SJCRH30 (cell line): ENCODE measurements at regions not wholly inside any gene's neighbourhood (a gene's known extent, or its start where the extent isn't known, plus 50 kb on each side); places are given as distances from the start of the nearest gene placed in this dataset.

Experiments
- DNase-seq, 2 experiments: peaks; one replicate each; pipeline ENCODE4 v3.0.0-alpha.2; 2015 to 2020
- H3K27ac ChIP-seq: fragments of 250-450 bp; sonication (Bioruptor Pico); 2 replicates; pipeline ENCODE4 v1.5.1; 2020; ENCODE audit warnings: mild to moderate bottlenecking, moderate library complexity
- H3K27me3 ChIP-seq: fragments of 250-450 bp; sonication (Bioruptor Pico); 2 replicates; pipeline ENCODE4 v1.5.1; 2020; ENCODE audit warnings: mild to moderate bottlenecking, moderate library complexity
- H3K36me3 ChIP-seq: fragments of 250-450 bp; sonication (Bioruptor Pico); 2 replicates; pipeline ENCODE4 v1.5.1; 2020; ENCODE audit warnings: mild to moderate bottlenecking, moderate library complexity
- H3K4me1 ChIP-seq: fragments of 250-450 bp; sonication (Bioruptor Pico); 2 replicates; pipeline ENCODE4 v1.5.1; 2020; ENCODE audit warnings: mild to moderate bottlenecking, moderate library complexity
- H3K4me3 ChIP-seq: fragments of 250-450 bp; sonication (Bioruptor Pico); 2 replicates; pipeline ENCODE4 v1.5.1; 2020; ENCODE audit warnings: mild to moderate bottlenecking, moderate library complexity
- H3K9me3 ChIP-seq: fragments of 250-450 bp; sonication (Bioruptor Pico); replicated peaks from 2 replicates; pipeline ENCODE4 v1.5.1; 2020; ENCODE audit warnings: mild to moderate bottlenecking, moderate library complexity

GRCh38 chr10:113219446-113219845, 269.4 kb downstream of the TCF7L2 start:
- no peak overlapping the region for H3K27ac ChIP-seq
- H3K36me3 ChIP-seq: no peaks in the 10 kb centered on the region

DNA sequence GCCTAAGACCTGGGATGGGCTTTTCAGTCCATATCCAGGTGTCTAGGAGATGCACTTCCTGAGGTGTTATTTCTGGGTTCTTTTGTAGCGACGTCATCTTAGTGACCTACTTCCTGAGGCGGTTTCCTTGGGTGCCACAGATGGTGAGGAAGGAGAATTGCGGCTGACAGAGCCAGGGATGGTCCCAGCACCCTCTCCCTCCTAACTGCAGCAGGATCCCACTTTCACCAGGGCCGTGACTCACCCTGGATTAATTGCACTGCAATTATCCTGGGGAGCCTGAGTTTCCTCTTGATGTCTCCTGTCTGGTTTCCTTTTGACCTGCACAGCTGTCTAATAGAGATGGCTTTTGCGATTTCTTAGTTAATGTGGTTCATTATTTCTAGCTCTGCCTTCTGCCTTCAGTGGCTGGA, 271.7 kb downstream of the TCF7L2 start:
- no peak overlapping the region for H3K27ac ChIP-seq

More at GRCh38 chr10:113219446-113219845, 269.4 kb downstream of the TCF7L2 start:
- DNase-seq: no peak
- H3K4me3 ChIP-seq: no peak overlapping the region
- peaks cover 15% of the 10 kb centered on the region for H3K4me1 ChIP-seq
- no peaks in the 10 kb centered on the region for H3K27me3 ChIP-seq
- no peaks in the 10 kb centered on the region for H3K9me3 ChIP-seq

DNA sequence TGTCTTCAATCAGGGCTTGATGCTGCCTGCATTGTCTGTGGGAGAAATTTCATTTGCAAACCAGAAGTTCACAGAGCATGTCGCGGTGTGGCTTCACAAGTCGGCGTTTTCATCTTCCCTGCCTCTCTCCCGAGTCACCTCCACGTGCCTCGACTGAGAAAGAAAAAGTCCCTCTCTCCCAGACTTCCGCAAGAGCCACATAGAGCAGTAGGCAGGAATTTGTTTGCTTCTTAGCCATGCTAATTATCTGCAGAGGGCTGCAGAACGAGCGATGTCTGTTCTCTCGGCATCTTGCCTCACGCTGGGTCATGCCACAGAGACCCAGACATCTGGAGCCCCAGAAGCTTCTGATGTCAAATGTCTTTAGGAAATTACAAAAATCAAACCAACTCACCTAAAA, 272.2 kb downstream of the TCF7L2 start:
- Histone ChIP-seq H3K27me3 (no peaks in the 10 kb centered on the region), H3K27ac (no peak overlapping the region), H3K4me1 (peaks cover 12% of the 10 kb centered on the region), H3K36me3 (no peaks in the 10 kb centered on the region), H3K4me3 (no peak overlapping the region), H3K9me3 (no peaks in the 10 kb centered on the region)
- DNase-seq: no peak

More for the DNA sequence above, 271.7 kb downstream of the TCF7L2 start:
- DNase-seq: peak; percentile 60 to 70
- no peaks in the 10 kb centered on the region for H3K36me3 ChIP-seq
- no peaks in the 10 kb centered on the region for H3K9me3 ChIP-seq
- H3K4me1 ChIP-seq: peaks cover 12% of the 10 kb centered on the region
- no peaks in the 10 kb centered on the region for H3K27me3 ChIP-seq
- H3K4me3 ChIP-seq: no peak overlapping the region

DNA sequence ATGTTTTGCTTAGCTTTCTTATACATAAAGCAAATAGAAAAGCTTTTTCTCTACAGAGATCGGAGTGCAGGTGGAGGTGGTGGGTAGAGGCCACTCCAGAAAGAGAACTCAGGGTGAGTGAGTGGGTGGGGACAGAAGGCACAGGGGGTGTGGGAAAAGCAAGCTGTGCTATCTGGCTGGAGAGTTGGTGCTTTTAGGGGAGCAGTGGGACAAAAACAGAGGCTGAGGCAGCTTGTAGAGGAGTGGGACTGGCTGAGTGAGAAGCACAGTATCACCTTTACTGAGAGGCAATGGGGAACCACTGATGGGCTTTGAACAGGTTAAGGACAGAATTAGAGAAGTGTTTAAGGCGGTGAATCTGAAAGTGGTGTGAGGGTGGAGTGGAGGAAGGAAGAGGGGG, 275.3 kb downstream of the TCF7L2 start:
- Histone ChIP-seq H3K27ac (no peak overlapping the region), H3K4me1 (peaks cover 12% of the 10 kb centered on the region), H3K27me3 (no peaks in the 10 kb centered on the region), H3K36me3 (no peaks in the 10 kb centered on the region), H3K4me3 (no peak overlapping the region), H3K9me3 (no peaks in the 10 kb centered on the region)
- no peak for DNase-seq

GRCh38 chr10:113225903-113226302, 275.9 kb downstream of the TCF7L2 start:
- H3K9me3 ChIP-seq: no peaks in the 10 kb centered on the region
- no peak overlapping the region for H3K27ac ChIP-seq
- H3K4me1 ChIP-seq: peaks cover 12% of the 10 kb centered on the region
- H3K36me3 ChIP-seq: no peaks in the 10 kb centered on the region
- no peak for DNase-seq
- no peaks in the 10 kb centered on the region for H3K27me3 ChIP-seq
- no peak overlapping the region for H3K4me3 ChIP-seq

- Histone ChIP-seq H3K4me3 (no peak overlapping the region), H3K27me3 (no peaks in the 10 kb centered on the region), H3K4me1 (peaks cover 12% of the 10 kb centered on the region), H3K36me3 (no peaks in the 10 kb centered on the region), H3K9me3 (no peaks in the 10 kb centered on the region), H3K27ac (no peak overlapping the region)
- DNase-seq: no peak
Observed at GRCh38 chr10:113226399-113226798, 276.4 kb downstream of the TCF7L2 start.

DNA sequence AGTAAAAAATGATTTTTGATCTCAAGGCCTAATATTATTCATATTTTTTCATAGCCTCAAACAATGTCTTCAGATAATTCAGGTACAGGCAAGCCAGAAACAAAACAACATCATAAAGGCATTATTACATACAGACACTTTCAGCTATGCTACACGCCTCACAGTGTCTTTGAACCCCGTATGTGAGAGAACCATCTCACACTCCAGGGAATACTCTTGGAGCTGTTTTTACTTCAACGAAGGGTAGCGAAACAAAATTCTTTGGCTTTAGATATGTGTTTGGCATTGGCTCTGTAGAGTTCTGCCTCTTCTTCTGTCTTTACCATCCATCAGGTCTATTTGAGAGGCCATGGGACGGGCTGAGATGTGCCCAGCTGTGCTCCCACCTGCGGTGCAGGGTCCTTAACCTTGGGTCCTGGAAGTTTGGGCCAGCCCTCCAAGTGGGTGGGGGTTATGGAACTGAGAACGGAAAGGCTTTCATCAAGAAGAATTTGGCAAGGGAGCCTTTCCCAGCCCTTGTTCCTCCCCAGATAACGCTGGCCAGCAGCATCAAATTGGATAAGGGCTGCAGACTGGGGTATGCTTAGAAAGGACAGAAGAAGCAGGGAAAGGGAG, 276.9 kb downstream of the TCF7L2 start:
- no peaks in the 10 kb centered on the region for H3K9me3 ChIP-seq
- H3K4me1 ChIP-seq: peaks cover 7% of the 10 kb centered on the region
- H3K36me3 ChIP-seq: no peaks in the 10 kb centered on the region
- H3K27me3 ChIP-seq: no peaks in the 10 kb centered on the region
- DNase-seq: no peak
- H3K27ac ChIP-seq: no peak overlapping the region
- no peak overlapping the region for H3K4me3 ChIP-seq

DNA sequence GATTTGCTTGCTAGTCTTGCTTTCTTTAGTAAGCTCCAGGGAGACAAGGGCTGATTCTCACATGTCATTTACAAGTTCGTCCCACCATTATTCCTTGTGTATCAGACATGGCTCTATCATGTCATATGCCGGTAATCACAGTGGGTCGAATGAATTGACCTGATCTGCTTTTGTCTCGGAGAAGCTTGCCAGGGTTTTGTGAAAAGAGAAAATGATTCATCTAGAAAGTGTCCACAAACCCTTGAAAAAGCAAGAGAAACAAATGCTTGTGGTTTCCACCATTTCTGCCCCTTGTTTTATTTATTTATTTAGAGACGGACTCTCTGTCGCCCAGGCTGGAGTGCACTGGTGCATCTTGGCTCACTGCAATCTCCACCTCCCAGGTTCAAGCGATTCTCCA, 278.5 kb downstream of the TCF7L2 start:
- DNase-seq: no peak
- Histone ChIP-seq H3K27ac (no peak overlapping the region), H3K27me3 (no peaks in the 10 kb centered on the region), H3K4me1 (no peaks in the 10 kb centered on the region; the same call in 1 of the 2 replicates), H3K9me3 (no peaks in the 10 kb centered on the region), H3K36me3 (no peaks in the 10 kb centered on the region), H3K4me3 (no peak overlapping the region)

DNA sequence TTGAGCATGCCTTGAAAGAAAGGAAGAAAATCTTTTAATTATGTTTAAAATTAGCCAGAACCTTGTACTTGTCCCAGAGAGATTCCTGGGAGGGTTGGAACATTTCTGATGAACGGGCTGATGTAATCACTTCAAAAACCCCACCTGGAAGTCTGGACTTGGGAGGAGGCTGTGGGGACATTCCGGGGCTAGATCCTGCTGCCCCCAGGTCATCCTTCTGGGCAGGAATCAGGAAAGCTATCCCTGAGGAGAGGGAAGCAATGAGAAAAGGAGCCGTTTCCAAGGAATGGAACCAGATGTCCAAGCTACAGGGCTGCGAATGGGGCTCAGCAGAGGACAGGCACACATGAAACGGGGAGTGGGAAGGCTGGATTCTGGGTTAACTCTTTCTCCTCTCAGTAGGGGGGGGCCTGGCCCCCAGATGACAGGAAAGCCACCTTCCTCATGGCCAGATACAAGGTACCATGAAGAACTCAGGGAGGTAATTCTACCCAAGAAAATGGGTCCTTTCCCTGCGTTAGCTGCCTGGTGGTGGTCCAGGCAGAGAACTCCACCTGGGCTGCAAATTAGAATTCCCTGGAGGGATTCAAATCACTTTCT, 280.1 kb downstream of the TCF7L2 start:
- DNase-seq: no peak
- Histone ChIP-seq H3K27me3 (no peaks in the 10 kb centered on the region), H3K4me3 (no peak overlapping the region), H3K4me1 (no peaks in the 10 kb centered on the region; the same call in 1 of the 2 replicates), H3K27ac (no peak overlapping the region), H3K9me3 (no peaks in the 10 kb centered on the region), H3K36me3 (no peaks in the 10 kb centered on the region)

DNA sequence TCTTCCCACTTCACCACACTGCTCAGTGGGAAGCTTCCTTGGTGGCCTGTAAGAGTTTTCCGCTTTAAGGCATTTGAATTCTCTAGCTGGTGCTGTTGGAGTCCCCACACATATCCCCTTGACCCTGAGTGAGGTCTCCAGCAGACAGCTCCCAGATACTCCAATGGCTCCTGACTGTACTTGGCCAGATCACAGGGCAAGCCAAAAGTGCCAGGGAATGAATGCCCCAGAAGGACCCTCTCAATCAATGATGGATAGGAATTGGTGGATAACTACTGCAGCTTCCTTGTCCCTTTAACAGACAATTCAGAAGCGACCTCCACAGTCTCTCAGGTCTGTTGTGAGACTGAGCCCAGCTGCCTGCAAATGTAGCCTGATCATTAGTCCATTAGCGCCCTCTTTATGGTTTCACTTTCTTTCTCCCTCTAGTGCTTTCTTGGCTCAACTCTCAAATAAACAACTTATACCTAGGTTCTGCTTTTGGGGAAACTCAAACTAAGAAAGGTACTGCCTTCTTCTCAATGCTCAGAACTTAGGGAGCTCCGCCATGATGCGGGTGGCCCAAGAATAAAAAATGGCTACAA, 283.0 kb downstream of the TCF7L2 start:
- Histone ChIP-seq H3K27me3 (no peaks in the 10 kb centered on the region), H3K4me3 (no peak overlapping the region), H3K27ac (no peak overlapping the region), H3K4me1 (no peaks in the 10 kb centered on the region; the same call in 1 of the 2 replicates), H3K36me3 (no peaks in the 10 kb centered on the region), H3K9me3 (no peaks in the 10 kb centered on the region)
- peak in 1 of 2 experiments; percentile 21 for DNase-seq

- Histone ChIP-seq H3K27ac (no peak overlapping the region), H3K9me3 (no peaks in the 10 kb centered on the region), H3K4me1 (no peaks in the 10 kb centered on the region; the same call in 1 of the 2 replicates), H3K36me3 (no peaks in the 10 kb centered on the region), H3K4me3 (no peak overlapping the region), H3K27me3 (no peaks in the 10 kb centered on the region)
- DNase-seq: no peak
Observed at GRCh38 chr10:113234481-113234880, 284.4 kb downstream of the TCF7L2 start.

DNA sequence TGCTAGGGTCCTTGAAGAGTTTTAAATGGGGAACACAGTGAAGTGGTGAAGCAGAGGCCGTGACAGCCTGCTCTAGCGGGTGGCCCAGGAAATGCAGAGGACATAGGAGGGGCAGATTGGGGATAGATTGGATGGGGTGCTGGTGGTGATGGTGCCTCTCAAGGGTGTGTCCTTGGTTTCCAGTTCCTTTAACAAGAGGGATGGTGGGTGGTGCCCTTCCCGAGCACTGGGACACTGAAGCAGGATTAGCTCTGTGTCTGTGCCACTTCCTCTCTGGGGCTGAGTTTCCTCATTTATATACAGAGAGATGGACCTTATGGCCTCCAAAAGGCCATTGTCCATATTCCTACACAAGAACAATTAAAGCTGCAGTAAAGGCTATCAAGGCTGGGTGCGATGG, 285.5 kb downstream of the TCF7L2 start:
- no peak for DNase-seq
- Histone ChIP-seq H3K4me1 (no peaks in the 10 kb centered on the region), H3K4me3 (no peak overlapping the region), H3K36me3 (no peaks in the 10 kb centered on the region), H3K9me3 (no peaks in the 10 kb centered on the region), H3K27ac (no peak overlapping the region), H3K27me3 (peaks cover 10% of the 10 kb centered on the region; the same call in 1 of the 2 replicates)

GRCh38 chr10:113236998-113237397, 287.0 kb downstream of the TCF7L2 start:
- Histone ChIP-seq H3K9me3 (no peaks in the 10 kb centered on the region), H3K36me3 (no peaks in the 10 kb centered on the region), H3K4me1 (no peaks in the 10 kb centered on the region), H3K27ac (no peak overlapping the region), H3K4me3 (no peak overlapping the region), H3K27me3 (peaks cover 12% of the 10 kb centered on the region; the same call in 1 of the 2 replicates)
- no peak for DNase-seq

DNA sequence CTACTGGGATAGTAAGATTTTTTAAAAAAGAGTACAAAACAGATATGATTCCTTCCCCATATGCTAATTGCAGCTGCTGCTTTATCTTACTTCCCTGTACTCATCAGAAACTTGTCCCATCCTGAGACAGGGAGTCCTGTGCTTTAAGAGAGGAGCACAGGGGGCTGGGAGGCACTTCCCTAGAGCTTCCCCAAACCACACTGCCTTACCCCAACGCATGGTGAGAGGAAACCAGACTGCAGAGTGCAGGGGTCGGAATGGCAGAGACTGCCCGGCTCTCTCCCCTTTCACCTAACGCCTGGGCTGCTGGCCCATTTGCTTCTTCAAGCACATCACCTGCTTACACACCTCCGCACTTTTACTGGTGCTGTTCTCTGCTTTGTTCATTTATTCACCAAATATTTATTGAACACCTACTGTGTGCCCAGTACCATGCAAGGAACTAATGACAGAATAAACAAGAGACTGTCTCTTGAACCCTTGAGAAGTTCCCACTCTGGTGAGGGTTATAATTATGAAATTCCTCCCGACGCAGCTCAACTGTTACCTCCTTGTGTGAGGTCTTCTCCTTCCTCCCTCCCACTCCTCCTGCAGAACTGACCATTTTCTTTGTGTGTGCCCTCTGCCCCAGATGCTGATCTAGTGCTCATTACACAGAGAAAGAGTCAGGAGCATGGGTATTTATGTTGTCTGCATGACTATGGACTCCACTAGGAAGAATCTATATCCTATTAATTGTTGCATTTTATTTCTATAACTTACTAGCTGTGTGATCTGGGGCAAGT, 289.7 kb downstream of the TCF7L2 start:
- Histone ChIP-seq H3K4me1 (no peaks in the 10 kb centered on the region), H3K9me3 (no peaks in the 10 kb centered on the region), H3K27ac (no peak overlapping the region), H3K27me3 (peaks cover 12% of the 10 kb centered on the region; the same call in 1 of the 2 replicates), H3K36me3 (no peaks in the 10 kb centered on the region), H3K4me3 (no peak overlapping the region)
- DNase-seq: no peak

DNA sequence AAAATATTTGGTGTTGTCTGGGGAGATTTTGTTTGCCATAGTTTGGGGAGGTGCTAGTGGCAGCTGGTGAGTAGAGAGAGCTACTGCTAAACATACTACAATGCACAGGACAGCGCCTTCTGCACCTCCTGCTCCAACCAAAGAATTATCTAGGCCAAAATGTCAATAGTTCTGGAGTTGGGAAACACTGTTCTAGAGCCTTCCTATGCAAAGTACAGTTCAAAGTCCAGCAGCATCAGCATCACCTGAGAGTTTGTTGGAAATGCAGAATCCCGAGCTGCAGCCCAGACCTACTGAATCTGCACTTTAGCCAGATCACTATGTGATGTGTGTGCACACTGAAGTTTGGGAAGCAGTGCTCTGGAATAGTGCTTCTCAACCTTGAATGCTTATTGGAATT, 290.7 kb downstream of the TCF7L2 start:
- H3K27ac ChIP-seq: no peak overlapping the region
- no peak overlapping the region for H3K4me3 ChIP-seq
- DNase-seq: no peak
- no peaks in the 10 kb centered on the region for H3K4me1 ChIP-seq
- no peaks in the 10 kb centered on the region for H3K36me3 ChIP-seq
- peaks cover 12% of the 10 kb centered on the region; the same call in 1 of the 2 replicates for H3K27me3 ChIP-seq
- no peaks in the 10 kb centered on the region for H3K9me3 ChIP-seq
